ENCODE measurements at regions not wholly inside any gene's neighbourhood (a gene's known extent, or its start where the extent isn't known, plus 50 kb on each side); places are given as distances from the start of the nearest gene placed in this dataset.
"Not testable (repeated sequence)": the region's sequence is repeated elsewhere in the genome, so short reads cannot be mapped to it uniquely, and the experiment has no call there.

DNA sequence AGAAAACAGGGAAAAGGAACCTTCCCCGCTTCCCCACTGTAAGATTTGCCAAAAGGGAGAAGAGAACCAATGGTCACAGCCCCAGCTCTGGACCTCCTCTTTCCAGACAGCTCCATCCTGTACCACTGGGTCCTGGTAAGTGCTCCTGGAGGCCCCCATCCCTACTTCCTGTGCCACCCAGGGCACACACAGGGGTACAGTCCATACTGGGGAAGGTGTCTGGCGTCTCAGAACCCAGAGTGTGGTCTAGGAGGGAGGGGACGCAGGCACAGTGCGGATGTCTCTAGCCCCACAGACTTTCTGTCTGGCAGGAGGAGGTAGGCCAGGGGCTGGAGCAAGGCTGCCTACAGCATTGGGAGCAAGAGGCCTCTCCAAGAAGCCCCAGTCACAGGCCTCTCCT, 213.3 kb upstream of the IGFBP3 start:
- DNase-seq (ENCODE audit: low read depth), result no peak

DNA sequence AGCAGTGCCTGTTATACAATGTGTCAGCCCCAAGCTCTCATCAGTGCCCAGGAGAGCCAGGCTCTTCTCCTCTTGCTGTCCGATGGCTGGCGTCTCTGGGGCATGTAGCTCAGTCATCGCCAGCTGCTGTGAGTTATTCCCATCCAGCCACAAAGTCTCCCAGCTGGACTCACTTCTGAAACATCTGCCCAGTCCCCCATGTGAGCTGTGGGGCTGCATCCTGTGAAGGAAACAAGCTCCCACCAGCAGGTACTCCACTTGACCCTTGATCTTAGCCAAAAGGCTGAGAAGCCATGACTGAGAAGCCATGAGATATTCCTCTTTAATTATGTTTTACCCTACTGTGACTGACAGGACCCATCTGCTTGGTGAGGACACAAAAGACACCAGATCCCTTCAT, 212.7 kb upstream of the IGFBP3 start:
- DNase-seq (ENCODE audit: low read depth), result no peak

DNA sequence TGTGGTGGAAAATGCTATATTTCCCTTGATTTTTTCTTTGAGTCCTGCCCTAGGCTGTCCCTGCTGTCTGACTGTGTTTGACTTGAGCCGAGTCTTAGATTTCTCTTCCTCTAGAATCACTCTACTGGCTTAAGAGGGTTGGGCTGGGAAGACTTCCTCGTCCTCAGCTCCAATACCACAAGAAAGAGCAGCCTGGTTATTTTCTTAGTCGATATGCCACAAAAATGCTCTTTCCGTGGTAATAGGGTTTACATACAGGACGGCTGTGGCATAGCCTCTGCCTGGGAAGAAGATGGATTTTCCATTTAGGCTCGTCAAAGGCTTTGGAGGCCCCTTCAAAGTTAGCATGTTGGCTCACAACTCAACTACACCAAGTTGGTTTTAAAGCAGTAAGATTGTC, 212.0 kb upstream of the IGFBP3 start:
- DNase-seq (ENCODE audit: low read depth), result no peak

DNA sequence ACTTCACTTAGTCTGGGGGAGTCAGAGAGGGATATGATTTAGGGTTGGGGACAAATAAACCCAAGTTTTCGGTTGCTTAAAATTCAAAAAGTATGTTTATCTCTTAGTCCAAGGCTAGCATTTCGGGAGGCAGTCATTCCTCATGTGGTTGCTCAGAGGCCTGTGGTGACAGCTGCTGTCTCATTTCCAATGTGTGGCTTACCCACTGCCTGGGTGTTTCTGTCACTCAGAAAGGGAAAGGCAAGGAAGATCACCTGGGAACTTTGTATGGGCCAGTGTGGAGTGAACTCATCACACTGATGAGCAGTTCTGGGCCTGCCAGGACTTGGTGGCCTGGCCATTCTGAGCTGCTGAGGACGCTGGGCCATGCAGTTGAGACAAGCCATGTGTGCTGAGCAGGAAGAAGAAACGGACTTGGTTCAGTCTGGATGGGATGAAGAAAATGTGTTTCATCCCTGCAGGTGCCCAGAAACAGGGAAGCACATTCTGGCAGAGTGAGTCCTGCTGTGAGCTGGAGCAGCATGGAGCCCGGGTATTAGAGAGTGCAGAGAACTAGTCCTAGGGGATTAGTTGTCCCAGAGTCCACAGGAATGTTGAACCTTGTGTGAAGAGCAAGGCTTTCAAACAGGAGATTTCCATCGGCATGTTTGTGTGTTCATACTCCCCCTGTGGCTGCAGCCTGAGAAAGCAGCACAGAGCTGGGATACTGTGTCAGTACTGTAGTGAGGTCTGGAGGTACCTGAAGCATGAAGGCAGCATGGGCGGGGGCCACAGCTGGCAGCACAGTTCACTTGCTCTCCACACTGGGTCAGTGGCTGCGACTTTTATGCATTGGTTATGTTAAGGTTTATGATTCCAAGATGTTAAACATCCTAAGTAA, 211.1 kb upstream of the IGFBP3 start:
- no peak for DNase-seq (ENCODE audit: low read depth)

DNA sequence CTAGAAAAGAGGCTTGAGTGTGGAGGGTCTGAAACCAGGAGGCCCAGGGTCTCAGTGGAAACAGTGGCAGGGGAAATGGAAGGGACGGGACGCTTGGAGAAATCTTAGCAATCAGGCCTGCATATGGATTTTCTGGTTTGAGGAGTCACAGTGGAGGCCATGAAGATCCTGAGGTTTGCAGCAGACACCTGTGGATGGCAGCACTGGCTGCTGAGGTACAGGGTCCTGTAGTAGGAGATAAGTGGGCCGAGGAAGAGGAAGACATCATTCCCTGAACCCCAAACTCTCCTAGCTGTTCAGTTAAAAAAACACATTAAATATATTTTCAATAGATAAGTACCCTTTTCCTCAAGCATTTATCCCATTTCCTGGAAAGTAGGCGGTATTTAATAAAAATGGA, 208.8 kb upstream of the IGFBP3 start:
- no peak for DNase-seq (ENCODE audit: low read depth)

DNA sequence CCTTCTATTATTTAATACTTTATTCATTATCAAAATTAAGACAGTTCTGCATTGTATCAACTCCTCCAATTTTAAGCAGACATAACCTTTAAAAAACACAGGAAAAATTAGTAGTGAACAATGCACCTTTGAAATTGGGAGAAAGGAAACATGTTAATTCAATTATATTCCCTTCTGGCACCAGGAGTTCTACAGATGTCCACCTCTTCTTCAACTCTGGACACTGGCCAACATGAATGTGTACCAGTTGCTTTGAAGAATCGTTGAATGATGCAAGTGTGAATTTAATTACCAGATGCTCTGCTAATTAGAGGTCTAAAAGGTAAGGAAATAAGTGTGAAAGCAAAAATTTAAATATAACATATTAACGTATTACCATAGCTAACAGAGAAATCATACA, 206.7 kb upstream of the IGFBP3 start:
- no peak for DNase-seq (ENCODE audit: low read depth)

DNA sequence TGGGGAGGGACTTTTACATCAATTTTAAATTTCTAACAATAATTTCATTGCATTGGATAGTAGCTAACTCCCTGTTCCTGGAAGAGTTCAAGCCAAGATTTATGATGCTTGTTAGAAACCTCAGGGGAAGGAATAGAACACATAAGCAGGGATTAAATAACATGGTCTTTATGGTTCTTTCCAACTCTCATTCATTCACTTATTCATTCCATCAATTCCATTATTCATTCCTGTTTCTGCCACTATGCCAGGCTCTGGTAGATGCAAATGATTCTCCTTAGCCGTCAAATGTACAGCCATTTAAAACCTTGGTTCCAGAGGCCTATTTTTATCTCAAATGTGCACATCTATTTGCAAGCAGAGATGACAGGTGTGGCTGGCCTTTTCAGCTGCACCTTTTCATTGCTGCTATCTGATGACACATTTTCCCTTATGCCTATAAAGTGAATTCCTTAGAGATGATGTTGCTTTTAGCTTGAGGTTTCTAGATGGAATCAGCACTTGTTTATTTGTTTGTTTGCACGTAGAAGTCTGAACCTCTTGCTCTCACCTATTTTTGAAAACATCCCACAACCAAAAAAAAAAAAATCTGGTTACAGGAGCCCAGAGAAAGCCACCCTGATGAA, 205.7 kb upstream of the IGFBP3 start:
- DNase-seq (ENCODE audit: low read depth), result no peak

DNA sequence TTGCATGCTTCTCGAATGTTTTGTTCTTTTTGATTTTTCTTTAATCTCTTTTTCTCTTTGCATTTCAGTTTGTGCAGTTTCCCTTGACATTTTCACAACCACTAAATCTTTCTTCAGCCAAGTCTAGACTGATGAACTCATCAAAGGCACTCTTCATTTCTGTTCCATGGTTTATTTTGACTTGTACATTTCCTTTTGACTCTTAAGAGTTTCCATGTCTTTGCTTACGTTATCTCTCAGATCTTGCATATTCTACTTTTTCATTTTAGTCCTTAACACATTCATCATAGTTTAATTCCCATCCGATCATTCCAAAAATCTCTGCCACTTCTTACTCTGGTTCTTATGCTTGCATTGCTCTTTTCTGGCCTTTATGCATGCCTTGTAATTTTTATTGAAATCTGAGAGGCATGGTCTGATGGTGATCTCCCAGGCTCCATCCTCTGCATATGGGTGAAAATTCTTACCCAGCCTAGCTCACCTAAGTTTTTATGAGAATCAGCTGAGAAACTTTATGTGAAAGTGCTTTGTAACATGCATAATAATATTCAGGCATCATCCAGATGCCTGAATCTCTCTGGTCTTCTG, 202.8 kb upstream of the IGFBP3 start:
- DNase-seq (ENCODE audit: low read depth), result no peak

DNA sequence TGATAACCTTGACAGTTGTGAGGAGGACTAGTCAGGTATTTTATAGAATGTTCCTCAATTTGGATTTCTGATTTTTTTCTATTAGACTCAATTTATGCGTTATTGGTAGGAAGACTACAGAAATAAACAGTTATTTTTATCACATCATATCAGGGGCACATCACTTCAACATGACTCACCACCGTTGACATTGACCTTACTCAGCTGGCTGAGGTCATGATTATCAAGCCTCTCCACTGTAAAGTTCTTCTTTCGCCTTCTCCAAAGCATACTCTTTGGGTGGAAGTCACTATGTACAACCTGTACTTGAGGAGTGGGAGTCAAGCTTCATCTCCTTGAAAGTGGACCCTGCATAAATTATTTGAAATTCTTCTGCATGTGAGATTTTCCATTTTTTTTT, 194.3 kb upstream of the IGFBP3 start:
- DNase-seq (ENCODE audit: low read depth), result no peak

DNA sequence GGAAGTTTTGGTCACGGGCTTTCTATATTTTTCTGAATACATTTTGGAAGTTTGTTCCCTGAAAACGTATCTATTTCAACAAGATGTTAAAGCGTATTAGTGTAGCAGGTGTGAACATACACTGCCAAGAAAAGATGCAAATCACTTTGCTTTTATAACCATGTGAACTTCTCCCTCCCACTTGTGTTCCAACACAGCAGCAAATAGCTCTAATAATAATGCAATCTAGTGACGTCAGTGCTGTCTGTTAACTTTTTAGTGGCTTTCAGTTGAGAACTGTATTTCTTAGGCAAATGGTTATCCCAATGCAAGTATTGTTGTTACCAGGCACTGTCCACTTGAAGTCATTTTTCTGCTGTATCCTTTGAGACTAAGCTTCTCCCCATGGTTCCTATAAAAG, 188.4 kb upstream of the IGFBP3 start:
- no peak for DNase-seq (ENCODE audit: low read depth)

DNA sequence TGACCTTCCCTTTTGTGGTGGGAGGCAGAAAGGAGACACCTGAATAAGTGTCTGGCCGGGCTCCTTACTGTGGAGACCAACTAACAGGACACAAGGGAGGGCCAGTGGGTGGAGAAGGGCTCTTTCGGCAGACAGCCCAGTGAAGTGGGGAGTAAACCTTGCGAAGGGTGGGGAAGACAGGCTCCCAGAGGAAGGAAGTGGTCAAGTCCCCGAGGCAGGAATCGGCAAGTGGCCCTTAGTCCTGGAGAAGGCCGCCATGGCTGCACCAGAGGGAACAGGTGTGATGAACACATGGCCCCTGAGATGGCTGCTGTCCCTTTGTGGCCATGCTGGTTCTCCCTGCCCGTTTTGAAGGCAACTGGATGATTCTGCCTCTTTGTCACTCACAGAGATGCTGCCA, 187.2 kb upstream of the IGFBP3 start:
- no peak for DNase-seq (ENCODE audit: low read depth)

DNA sequence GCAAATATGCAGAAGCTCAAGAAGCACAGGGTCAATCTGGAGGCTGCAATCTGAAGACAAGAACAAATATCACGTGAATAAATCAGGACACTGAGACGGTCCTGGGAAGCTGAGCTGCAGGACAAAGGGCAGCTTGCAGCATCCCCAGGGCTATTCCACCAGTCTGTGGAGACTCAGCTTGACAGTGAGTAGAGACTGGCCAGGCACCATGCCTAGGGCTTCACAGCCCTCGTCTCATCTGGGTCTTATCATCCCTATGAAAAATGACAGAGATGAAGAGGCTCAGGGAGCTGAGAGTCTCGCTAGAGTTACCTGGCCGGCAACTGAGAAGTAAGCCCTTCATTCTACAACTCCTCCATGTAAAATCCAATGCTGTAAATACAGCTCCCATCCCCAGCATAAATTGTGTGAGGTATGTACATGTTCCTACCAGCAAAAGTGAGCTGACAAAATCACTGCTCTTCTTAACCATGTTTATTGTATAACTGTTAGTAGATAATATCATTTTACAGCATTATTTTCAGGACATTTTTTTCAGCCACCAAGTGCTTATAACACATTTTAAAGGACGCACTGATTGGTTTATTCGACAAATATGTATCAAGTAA, 186.6 kb upstream of the IGFBP3 start:
- no peak for DNase-seq (ENCODE audit: low read depth)

DNA sequence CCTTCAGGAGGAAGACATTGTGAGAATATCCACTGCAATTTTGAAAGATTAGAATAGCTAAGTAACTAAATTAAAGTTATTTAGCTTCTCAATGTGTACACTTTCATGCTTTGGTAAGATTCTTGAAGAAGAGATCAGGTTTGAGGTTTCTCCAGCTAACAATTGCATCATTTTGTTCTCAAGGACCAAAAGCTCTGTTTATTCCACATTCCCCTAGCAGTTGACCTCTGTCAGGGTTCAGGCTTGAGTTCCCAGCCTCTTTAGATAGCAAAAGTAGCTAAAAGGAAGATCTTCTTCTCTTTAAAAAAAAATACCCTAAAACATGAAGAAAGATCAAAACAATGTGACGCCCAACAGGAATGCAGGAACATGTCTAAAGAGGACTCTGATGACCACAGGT, 179.4 kb upstream of the IGFBP3 start:
- DNase-seq (ENCODE audit: low read depth), result no peak

DNA sequence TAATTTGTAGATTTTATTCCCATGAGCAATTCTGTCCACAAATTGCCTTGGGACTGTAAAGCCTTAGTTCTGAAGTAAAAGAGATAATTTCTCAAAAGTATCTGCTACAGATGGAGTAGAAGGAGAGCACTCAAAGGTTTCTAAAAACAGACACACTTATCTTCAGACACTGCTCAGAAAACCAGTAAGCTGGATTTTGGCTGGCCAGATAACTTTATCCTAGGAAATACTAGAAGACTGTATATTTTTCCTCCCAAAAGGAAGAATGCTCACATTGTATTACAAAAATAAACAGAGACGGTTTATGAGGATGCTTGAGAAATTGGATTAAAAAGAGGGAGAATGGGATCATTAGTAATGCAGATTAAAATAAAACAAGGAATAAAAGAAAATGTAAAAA, 178.0 kb upstream of the IGFBP3 start:
- no peak for DNase-seq (ENCODE audit: low read depth)

DNA sequence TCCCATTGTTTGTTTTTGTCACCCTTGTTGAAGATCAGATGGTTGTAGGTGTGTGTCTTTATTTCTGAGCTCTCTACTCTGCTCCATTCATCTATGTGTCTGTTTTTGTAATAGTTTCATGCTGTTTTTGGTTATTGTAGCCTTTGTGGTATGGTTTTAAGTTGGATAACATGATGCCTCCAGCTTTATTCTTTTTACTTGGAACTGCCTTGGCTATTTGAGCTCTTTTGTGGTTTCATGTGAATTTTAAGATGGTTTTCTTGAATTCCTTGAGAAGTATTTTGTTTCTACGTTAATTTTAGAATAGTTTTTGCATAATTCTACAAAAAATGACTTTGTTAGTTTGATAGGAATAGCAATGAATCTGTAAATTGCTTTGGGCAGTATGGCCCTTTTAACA, 170.0 kb upstream of the IGFBP3 start:
- no peak for DNase-seq (ENCODE audit: low read depth)

DNA sequence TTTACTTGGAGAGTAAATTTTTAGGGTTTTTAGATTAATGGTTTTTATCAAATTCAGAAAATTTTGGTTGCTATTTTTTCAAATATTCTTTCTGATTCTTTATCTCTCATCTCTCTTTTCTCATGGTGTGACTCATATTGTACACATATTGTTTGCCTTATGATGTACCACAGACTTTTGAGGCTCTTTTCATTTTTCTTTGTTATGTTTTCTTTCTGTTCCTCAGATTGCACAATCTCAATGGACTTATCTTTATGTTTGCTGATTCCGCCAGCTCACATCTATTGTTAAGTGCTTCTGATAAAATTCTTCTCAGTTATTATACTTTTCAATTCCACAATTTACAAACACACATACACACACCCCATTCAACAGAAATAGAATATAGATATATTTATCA, 168.2 kb upstream of the IGFBP3 start:
- DNase-seq (ENCODE audit: low read depth), result no peak

DNA sequence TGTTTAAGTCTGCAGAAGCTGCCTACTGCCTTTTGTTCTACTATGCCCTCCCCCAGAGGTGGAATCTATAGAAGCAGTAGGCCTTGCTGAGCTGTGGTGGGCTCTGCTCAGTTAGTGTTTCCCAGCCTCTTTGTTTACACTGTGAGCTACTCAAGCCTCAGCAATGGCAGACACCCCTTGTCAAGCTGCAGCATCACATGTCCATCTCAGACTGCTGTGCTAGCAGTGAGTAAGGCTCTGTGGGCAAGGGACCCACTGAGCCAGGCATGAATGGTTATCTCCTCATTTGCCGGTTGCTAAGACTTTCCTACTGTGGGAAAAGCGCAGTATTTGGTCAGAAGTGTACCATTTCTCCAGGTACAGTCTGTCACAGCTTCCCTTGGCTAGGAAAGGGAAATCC, 167.4 kb upstream of the IGFBP3 start:
- not testable (repeated sequence) for DNase-seq (ENCODE audit: low read depth)

DNA sequence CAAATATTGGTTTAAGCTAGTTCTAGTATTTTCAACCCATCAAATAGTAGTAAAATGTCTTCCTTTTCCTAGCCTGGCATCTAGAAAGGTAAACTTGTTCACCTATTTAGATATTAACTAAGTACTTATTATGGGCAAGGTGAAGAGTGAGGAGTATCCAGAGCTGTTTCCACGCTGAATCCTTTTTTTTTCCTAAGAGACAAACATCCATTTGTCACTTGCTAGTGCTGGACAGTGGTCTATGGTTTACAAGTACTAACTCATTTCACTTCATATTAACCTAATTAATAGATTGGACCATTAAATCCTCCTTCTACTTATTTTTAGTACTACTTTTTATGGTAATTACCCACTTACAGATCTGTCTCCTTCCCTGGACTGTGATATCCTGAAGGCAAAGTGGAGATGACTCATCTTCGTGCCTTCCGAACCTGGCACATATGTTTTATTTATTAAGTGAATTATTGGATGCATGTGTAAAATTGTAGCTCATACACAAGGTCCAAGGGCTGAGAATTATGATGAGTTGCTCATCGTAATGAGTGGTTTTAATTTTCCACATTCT, 159.6 kb upstream of the IGFBP3 start:
- no peak for DNase-seq (ENCODE audit: low read depth)

DNA sequence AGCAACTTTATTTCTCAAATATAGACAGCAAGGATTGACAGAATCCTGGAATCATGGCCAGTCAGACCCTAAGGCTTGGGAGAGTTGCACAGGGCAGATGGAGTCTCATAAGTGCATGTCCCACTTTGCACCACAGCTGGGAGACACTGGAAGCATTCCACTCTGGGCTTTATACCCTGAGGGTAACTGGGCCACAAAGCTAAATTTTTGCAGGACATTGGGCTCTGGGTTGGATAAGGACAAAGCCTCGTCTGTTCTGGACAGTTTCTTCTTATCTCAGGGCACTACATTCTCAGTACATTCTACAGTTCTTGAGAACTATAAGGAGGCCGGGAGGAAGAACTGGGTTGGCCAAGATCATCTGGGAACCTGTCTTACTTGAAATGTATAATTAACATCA, 158.3 kb upstream of the IGFBP3 start:
- DNase-seq (ENCODE audit: low read depth), result no peak

DNA sequence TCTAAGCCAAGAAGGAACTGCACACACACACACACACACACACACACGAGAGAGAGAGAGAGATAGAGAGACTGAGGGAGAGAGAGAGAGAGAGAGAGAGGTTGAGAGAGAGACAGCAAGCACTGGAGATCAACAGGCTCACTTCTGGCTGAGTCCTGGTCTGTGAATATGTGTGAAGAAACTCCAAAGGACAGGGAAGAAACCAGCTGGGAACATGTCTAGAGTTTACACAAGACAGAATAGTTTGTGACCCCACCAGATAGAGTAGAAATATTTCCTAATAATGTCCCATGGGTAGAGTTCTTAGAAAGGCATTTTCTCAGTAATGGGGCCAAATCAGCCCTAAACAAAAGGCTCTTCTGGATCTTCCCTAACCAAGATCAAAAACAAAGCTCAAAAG, 155.5 kb upstream of the IGFBP3 start:
- DNase-seq (ENCODE audit: low read depth), result no peak

DNA sequence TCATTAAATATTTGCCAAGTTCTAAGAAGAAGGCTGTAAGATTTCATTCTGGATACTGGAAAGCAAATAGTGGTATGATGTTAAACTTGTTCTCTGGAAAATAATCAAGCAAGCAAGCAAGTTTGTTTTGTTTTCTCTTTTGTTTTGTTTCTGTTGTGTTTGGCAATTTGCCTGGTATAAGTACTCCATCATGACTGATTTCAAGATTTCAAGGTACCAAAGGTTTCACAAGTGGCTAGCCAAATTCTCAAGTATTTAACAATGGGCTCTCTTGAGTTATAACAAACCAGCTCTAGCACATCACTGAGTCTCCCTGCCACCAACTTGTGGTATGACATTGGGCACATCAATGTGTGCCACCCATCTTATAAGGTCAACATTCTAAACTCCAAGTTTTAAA, 151.7 kb upstream of the IGFBP3 start:
- DNase-seq (ENCODE audit: low read depth), result no peak

DNA sequence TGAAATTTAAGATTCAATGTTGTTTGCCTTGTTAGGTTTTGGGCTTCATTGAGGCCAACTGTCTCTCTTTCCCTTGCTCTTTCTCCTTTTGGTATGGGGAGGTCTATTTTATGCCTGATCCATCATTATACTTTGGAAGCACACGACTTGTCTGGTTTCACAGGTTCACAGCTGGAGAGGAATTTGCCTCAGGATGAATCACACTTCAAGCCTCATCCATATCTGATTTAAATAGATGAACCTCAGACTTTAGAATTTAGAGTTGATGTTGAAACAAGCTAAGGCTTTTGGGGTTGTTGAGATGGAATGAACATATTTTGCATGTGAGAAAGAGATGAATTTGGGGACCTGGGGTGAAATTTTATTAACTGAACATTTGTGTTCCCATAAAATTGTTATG, 150.5 kb upstream of the IGFBP3 start:
- DNase-seq (ENCODE audit: low read depth), result no peak

DNA sequence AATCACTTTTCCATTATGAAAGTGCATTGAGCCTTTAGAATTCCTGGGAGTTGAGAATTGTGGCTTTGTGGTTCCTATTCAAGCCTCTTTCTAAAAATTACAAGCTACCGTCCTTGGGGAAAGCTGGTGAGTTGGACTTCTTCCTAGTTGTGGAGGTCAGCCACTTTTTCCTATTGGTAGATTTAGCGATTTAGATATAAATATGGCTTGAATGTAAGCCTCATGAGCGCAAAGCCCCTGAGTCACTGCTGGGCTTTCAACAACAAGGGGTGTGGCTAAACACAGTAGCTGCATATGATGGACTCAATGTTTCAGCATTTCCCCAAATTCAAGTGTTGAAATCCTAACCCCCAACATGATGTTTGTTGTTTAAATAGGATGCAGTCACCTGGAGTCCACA, 150.0 kb upstream of the IGFBP3 start:
- DNase-seq (ENCODE audit: low read depth), result no peak

Data from activated T-cell treated with anti-CD3 and anti-CD28 coated beads for 24 hours (primary cell).